ENCODE measurements at regions not wholly inside any gene's neighbourhood (a gene's known extent, or its start where the extent isn't known, plus 50 kb on each side); places are given as distances from the start of the nearest gene placed in this dataset.

DNA sequence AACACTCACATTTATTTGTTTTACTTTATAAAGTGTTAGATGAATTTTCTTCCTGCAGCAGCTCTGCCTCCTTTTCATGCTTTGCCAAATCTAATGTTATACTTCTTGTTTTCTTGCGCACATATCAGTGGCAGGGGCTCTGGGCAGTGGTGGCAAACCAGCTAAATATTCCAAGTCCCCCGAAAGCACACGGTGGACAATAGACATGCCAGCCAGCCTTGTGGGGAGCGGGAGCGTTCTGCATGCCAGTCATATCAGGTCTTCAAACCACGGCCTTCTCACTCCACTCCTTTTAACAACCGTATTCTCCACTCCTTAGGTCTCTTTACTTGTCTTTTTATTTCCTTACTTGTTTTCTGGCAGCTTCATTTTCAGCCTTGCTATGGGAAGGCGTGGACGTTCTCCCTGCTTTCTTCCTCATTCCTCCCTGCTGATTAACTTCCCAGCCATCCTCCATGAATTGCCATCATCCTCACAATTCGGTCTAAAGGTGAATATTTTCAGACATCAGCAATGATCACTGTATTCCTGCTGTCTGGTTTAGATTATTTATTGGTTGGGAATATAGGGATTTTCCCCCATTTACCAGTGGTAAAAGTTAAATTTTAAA is 77.1 kb upstream of the WASF3 start:
- TF ChIP-seq POLR2AphosphoS5 (IDR thresholded peaks at IDR 0.05; ENCODE audit: low read depth, low read length) (no peak), SIN3A (IDR thresholded peaks at IDR 0.05; ENCODE audit: borderline replicate concordance, insufficient read depth, low read length) (no peak), TAF1 (IDR thresholded peaks at IDR 0.05; ENCODE audit: borderline replicate concordance, insufficient read depth, low read length) (no peak), FOXP2 (optimal IDR thresholded peaks at IDR 0.05; ENCODE audit: borderline replicate concordance, extremely low read depth, extremely low read length, insufficient read depth) (no peak)
- TF ChIP-seq, protein P1, sequence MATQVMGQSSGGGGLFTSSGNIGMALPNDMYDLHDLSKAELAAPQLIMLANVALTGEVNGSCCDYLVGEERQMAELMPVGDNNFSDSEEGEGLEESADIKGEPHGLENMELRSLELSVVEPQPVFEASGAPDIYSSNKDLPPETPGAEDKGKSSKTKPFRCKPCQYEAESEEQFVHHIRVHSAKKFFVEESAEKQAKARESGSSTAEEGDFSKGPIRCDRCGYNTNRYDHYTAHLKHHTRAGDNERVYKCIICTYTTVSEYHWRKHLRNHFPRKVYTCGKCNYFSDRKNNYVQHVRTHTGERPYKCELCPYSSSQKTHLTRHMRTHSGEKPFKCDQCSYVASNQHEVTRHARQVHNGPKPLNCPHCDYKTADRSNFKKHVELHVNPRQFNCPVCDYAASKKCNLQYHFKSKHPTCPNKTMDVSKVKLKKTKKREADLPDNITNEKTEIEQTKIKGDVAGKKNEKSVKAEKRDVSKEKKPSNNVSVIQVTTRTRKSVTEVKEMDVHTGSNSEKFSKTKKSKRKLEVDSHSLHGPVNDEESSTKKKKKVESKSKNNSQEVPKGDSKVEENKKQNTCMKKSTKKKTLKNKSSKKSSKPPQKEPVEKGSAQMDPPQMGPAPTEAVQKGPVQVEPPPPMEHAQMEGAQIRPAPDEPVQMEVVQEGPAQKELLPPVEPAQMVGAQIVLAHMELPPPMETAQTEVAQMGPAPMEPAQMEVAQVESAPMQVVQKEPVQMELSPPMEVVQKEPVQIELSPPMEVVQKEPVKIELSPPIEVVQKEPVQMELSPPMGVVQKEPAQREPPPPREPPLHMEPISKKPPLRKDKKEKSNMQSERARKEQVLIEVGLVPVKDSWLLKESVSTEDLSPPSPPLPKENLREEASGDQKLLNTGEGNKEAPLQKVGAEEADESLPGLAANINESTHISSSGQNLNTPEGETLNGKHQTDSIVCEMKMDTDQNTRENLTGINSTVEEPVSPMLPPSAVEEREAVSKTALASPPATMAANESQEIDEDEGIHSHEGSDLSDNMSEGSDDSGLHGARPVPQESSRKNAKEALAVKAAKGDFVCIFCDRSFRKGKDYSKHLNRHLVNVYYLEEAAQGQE (IDR thresholded peaks at IDR 0.05; ENCODE audit: insufficient read depth in 1 of 2, low read depth in 2 of 2, low read length in 2 of 2): no peak
